ENCODE measurements at regions not wholly inside any gene's neighbourhood (a gene's known extent, or its start where the extent isn't known, plus 50 kb on each side); places are given as distances from the start of the nearest gene placed in this dataset.
"Not testable (repeated sequence)": the region's sequence is repeated elsewhere in the genome, so short reads cannot be mapped to it uniquely, and the experiment has no call there.

- DNase-seq (ENCODE audit: low read depth): no peak
Measured at GRCh38 chr2:13218205-13218604, 501.5 kb downstream of the TRIB2 start.

- no peak for DNase-seq (ENCODE audit: low read depth)
Measured at GRCh38 chr2:13227578-13227977, 510.8 kb downstream of the TRIB2 start.

- DNase-seq (ENCODE audit: low read depth): no peak
Measured at GRCh38 chr2:13230221-13230620, 513.5 kb downstream of the TRIB2 start.

GRCh38 chr2:13240061-13240460 lies 523.3 kb downstream of the TRIB2 start:
- no peak for DNase-seq (ENCODE audit: low read depth)

- no peak for DNase-seq (ENCODE audit: low read depth)
Measured at GRCh38 chr2:13240789-13241487, 524.2 kb downstream of the TRIB2 start.

- DNase-seq (ENCODE audit: low read depth): no peak
Measured at GRCh38 chr2:13252615-13253014, 535.9 kb downstream of the TRIB2 start.

GRCh38 chr2:13255485-13255884 lies 538.7 kb downstream of the TRIB2 start:
- DNase-seq (ENCODE audit: low read depth): no peak

- DNase-seq (ENCODE audit: low read depth): no peak
Measured at GRCh38 chr2:13260402-13260801, 543.7 kb downstream of the TRIB2 start.

GRCh38 chr2:13266166-13266565 lies 549.4 kb downstream of the TRIB2 start:
- DNase-seq (ENCODE audit: low read depth): no peak

- DNase-seq (ENCODE audit: low read depth): no peak
Measured at GRCh38 chr2:13284688-13285087, 568.0 kb downstream of the TRIB2 start.

- no peak for DNase-seq (ENCODE audit: low read depth)
Measured at GRCh38 chr2:13289310-13289709, 572.6 kb downstream of the TRIB2 start.

- not testable (repeated sequence) for DNase-seq (ENCODE audit: low read depth)
Measured at GRCh38 chr2:13308478-13308805, 591.7 kb downstream of the TRIB2 start.

GRCh38 chr2:13308989-13309388 lies 592.3 kb downstream of the TRIB2 start:
- no peak for DNase-seq (ENCODE audit: low read depth)

- no peak for DNase-seq (ENCODE audit: low read depth)
Measured at GRCh38 chr2:13332060-13332459, 615.3 kb downstream of the TRIB2 start.

GRCh38 chr2:13334071-13334470 lies 617.3 kb downstream of the TRIB2 start:
- not testable (repeated sequence) for DNase-seq (ENCODE audit: low read depth)

- DNase-seq (ENCODE audit: low read depth): no peak
Measured at GRCh38 chr2:13334545-13334944, 617.8 kb downstream of the TRIB2 start.

GRCh38 chr2:13335862-13336535 lies 619.3 kb downstream of the TRIB2 start:
- DNase-seq (ENCODE audit: low read depth): no peak

- no peak for DNase-seq (ENCODE audit: low read depth)
Measured at GRCh38 chr2:13351068-13351467, 634.3 kb downstream of the TRIB2 start.

GRCh38 chr2:13353083-13353482 lies 636.3 kb downstream of the TRIB2 start:
- DNase-seq (ENCODE audit: low read depth): no peak

- no peak for DNase-seq (ENCODE audit: low read depth)
Measured at GRCh38 chr2:13354031-13354430, 637.3 kb downstream of the TRIB2 start.

- not testable (repeated sequence) for DNase-seq (ENCODE audit: low read depth)
Measured at GRCh38 chr2:13381928-13382327, 665.2 kb downstream of the TRIB2 start.

GRCh38 chr2:13389172-13389571 lies 672.4 kb downstream of the TRIB2 start:
- not testable (repeated sequence) for DNase-seq (ENCODE audit: low read depth)

GRCh38 chr2:13390676-13391075 lies 673.9 kb downstream of the TRIB2 start:
- no peak for DNase-seq (ENCODE audit: low read depth)

GRCh38 chr2:13401312-13401711 lies 684.6 kb downstream of the TRIB2 start:
- DNase-seq (ENCODE audit: low read depth): no peak
